Keratinocyte (primary cell): ENCODE measurements at regions not wholly inside any gene's neighbourhood (a gene's known extent, or its start where the extent isn't known, plus 50 kb on each side); places are given as distances from the start of the nearest gene placed in this dataset.

Source experiments
- DNase-seq: peaks from one replicate; pipeline ENCODE4 v3.0.0-alpha.2; 2011; ENCODE audit warnings: low read depth, missing footprints, low spot score
- FAIRE-seq: peaks from 2 replicates; lab custom pipeline; 2011; peaks lifted over from hg19 to GRCh38; lab: Jason Lieb, UNC
- H2AFZ ChIP-seq: 2 replicates; pipeline ENCODE4 v1.6.0; 2012; ENCODE audit warnings: low read length, control low read depth, inconsistent platforms; ENCODE audit not compliant: control insufficient read depth
- H3K27ac ChIP-seq: 2 replicates; pipeline ENCODE4 v1.5.1; 2011; ENCODE audit warnings: low read length; ENCODE audit not compliant: control insufficient read depth, insufficient read depth
- H3K27me3 ChIP-seq: 3 replicates; pipeline ENCODE4 v1.6.0; 2011; ENCODE audit warnings: low read length; ENCODE audit not compliant: control insufficient read depth, insufficient read depth; ENCODE audit errors: extremely low read depth
- H3K36me3 ChIP-seq, 2 experiments: 2 replicates in 1 of 2; 3 replicates in 1 of 2; pipeline ENCODE4 v1.5.1; 2011; ENCODE audit warnings: low read length in 2 of 2, mild to moderate bottlenecking in 1 of 2; ENCODE audit not compliant: control insufficient read depth in 2 of 2, insufficient read depth in 2 of 2; ENCODE audit errors: extremely low read depth in 1 of 2
- H3K4me1 ChIP-seq: 3 replicates; pipeline ENCODE4 v1.5.1; 2011; ENCODE audit warnings: low read length; ENCODE audit not compliant: control insufficient read depth, insufficient read depth; ENCODE audit errors: extremely low read depth
- H3K4me2 ChIP-seq: 3 replicates; pipeline ENCODE4 v1.6.0; 2011; ENCODE audit warnings: low read depth, low read length; ENCODE audit not compliant: control insufficient read depth, insufficient read depth; ENCODE audit errors: extremely low read depth
- H3K4me3 ChIP-seq, 3 experiments: fragments of 200-600 bp in 1 of 3; sonication (generic) in 1 of 3; 2 replicates in 2 of 3; 3 replicates in 1 of 3; pipeline ENCODE4 v1.5.1; 2011 to 2016; ENCODE audit warnings: low read length in 3 of 3, mild to moderate bottlenecking in 3 of 3, control low read depth in 2 of 3, inconsistent platforms in 1 of 3, low read depth in 1 of 3, mixed read lengths in 1 of 3, mixed run types in 1 of 3, moderate library complexity in 1 of 3; ENCODE audit not compliant: control insufficient read depth in 2 of 3, insufficient read depth in 2 of 3; ENCODE audit errors: extremely low read depth in 1 of 3
- H3K79me2 ChIP-seq: 2 replicates; pipeline ENCODE4 v1.6.0; 2012; ENCODE audit warnings: low read length; ENCODE audit not compliant: control insufficient read depth, insufficient read depth
- H3K9ac ChIP-seq: 3 replicates; pipeline ENCODE4 v1.6.0; 2011; ENCODE audit warnings: low read length; ENCODE audit not compliant: control insufficient read depth, insufficient read depth; ENCODE audit errors: extremely low read depth
- H3K9me1 ChIP-seq: 3 replicates; pipeline ENCODE4 v1.6.0; 2011; ENCODE audit warnings: low read length; ENCODE audit not compliant: control insufficient read depth, insufficient read depth; ENCODE audit errors: extremely low read depth
- H3K9me3 ChIP-seq: 2 replicates; pipeline ENCODE4 v1.5.1; 2012; ENCODE audit warnings: low read depth, low read length; ENCODE audit not compliant: control insufficient read depth
- H4K20me1 ChIP-seq: 3 replicates; pipeline ENCODE4 v1.6.0; 2011; ENCODE audit warnings: low read length; ENCODE audit not compliant: control insufficient read depth, insufficient read depth; ENCODE audit errors: extremely low read depth
- CTCF ChIP-seq, 3 experiments: IDR thresholded peaks in 1 of 3; conservative IDR thresholded peaks in 1 of 3; optimal IDR thresholded peaks in 1 of 3; 2 replicates in 2 of 3; 3 replicates in 1 of 3; pipeline versions ENCODE3 to v1.5.1; 2011; ENCODE audit warnings: low read length in 3 of 3, mild to moderate bottlenecking in 3 of 3, moderate library complexity in 2 of 3, control low read depth in 1 of 3, inconsistent platforms in 1 of 3; ENCODE audit not compliant: insufficient read depth in 2 of 3; ENCODE audit errors: extremely low read depth in 1 of 3
- EZH2 ChIP-seq: IDR thresholded peaks from one replicate; pipeline ENCODE4 v1.6.1; 2012; ENCODE audit warnings: inconsistent platforms, mild to moderate bottlenecking, low read length, moderate library complexity
- dilution Hi-C: fragments of 300-500 bp; cut with MboI; formaldehyde crosslinking; loops from one replicate; pipeline ENCODE4 v1.7.0; 2020; ENCODE audit warnings: low sequenced_read_pairs; ENCODE audit not compliant: extremely low pct_ligation_motif_present

- dilution Hi-C loops = no loop called here
- Histone ChIP-seq H4K20me1 (no peaks in the 10 kb centered on the region), H3K4me1 (no peaks in the 10 kb centered on the region), H3K9me3 (no peaks in the 10 kb centered on the region), H3K9me1 (no peaks in the 10 kb centered on the region), H3K4me3 (no peak overlapping the region), H3K27ac (no peak overlapping the region), H3K4me2 (no peak overlapping the region), H3K9ac (no peak overlapping the region), H3K36me3 (no peaks in the 10 kb centered on the region), H2AFZ (no peak overlapping the region), H3K27me3 (no peaks in the 10 kb centered on the region), H3K79me2 (no peaks in the 10 kb centered on the region)
- no peak for DNase-seq
- TF ChIP-seq CTCF (optimal IDR thresholded peaks at IDR 0.05 in 1 of 3, IDR thresholded peaks at IDR 0.05 in 1 of 3, conservative IDR thresholded peaks at IDR 0.05 in 1 of 3; ENCODE audit: extremely low read depth in 1 of 3, insufficient read depth in 2 of 3, low read length in 3 of 3) (no peak), EZH2 (no peak)
- FAIRE-seq = no peak
Measured at GRCh38 chr2:119062652-119063051, 95.9 kb downstream of the C1QL2 start.

- no peaks in the 10 kb centered on the region for H3K9me3 ChIP-seq
- H3K79me2 ChIP-seq = no peaks in the 10 kb centered on the region
- dilution Hi-C loops = no loop called here
- FAIRE-seq (no peak), DNase-seq (no peak)
- H3K27me3 ChIP-seq = no peaks in the 10 kb centered on the region
- no peak overlapping the region for H3K4me2 ChIP-seq
- TF ChIP-seq CTCF (optimal IDR thresholded peaks at IDR 0.05 in 1 of 3, IDR thresholded peaks at IDR 0.05 in 1 of 3, conservative IDR thresholded peaks at IDR 0.05 in 1 of 3; ENCODE audit: extremely low read depth in 1 of 3, insufficient read depth in 2 of 3, low read length in 3 of 3) = no peak
- TF ChIP-seq EZH2 = no peak
- no peak overlapping the region for H3K27ac ChIP-seq
- H3K9ac ChIP-seq = no peak overlapping the region
- no peaks in the 10 kb centered on the region for H3K36me3 ChIP-seq
- H3K9me1 ChIP-seq = no peaks in the 10 kb centered on the region
- H2AFZ ChIP-seq = no peak overlapping the region
- no peaks in the 10 kb centered on the region for H4K20me1 ChIP-seq
- no peaks in the 10 kb centered on the region for H3K4me1 ChIP-seq
- no peak overlapping the region for H3K4me3 ChIP-seq
Measured at GRCh38 chr2:119062179-119062578, 96.4 kb downstream of the C1QL2 start.
